ENCODE measurements at regions not wholly inside any gene's neighbourhood (a gene's known extent, or its start where the extent isn't known, plus 50 kb on each side); places are given as distances from the start of the nearest gene placed in this dataset.

DNA sequence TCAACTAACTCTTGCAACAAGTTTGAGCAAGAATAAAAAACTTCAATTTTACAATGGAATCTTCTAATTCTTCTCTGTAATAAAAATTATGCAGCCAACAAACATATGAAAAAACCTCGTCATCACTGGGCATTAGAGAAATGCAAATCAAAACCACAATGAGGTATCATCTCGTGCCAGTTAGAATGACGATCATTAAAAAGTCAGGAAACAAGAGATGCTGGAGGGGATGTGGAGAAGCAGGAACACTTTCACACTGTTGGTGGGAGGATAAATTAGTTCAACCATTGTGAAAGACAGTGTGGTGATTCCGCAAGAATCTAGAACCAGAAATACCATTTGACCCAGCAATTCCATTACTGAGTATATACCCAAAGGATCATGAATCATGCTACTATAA lies 327.5 kb upstream of the LYPLAL1 start:
- no peaks in the 10 kb centered on the region for H3K36me3 ChIP-seq
- TF ChIP-seq, protein P1, sequence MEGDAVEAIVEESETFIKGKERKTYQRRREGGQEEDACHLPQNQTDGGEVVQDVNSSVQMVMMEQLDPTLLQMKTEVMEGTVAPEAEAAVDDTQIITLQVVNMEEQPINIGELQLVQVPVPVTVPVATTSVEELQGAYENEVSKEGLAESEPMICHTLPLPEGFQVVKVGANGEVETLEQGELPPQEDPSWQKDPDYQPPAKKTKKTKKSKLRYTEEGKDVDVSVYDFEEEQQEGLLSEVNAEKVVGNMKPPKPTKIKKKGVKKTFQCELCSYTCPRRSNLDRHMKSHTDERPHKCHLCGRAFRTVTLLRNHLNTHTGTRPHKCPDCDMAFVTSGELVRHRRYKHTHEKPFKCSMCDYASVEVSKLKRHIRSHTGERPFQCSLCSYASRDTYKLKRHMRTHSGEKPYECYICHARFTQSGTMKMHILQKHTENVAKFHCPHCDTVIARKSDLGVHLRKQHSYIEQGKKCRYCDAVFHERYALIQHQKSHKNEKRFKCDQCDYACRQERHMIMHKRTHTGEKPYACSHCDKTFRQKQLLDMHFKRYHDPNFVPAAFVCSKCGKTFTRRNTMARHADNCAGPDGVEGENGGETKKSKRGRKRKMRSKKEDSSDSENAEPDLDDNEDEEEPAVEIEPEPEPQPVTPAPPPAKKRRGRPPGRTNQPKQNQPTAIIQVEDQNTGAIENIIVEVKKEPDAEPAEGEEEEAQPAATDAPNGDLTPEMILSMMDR (IDR thresholded peaks at IDR 0.05): no peak
- H3K4me3 ChIP-seq: no peak overlapping the region
- H3K27me3 ChIP-seq: no peaks in the 10 kb centered on the region
- no peak overlapping the region for H3K27ac ChIP-seq
- no peaks in the 10 kb centered on the region for H3K9me3 ChIP-seq
- H3K4me1 ChIP-seq: no peaks in the 10 kb centered on the region
- no peak for DNase-seq (ENCODE audit: low spot score)

DNA sequence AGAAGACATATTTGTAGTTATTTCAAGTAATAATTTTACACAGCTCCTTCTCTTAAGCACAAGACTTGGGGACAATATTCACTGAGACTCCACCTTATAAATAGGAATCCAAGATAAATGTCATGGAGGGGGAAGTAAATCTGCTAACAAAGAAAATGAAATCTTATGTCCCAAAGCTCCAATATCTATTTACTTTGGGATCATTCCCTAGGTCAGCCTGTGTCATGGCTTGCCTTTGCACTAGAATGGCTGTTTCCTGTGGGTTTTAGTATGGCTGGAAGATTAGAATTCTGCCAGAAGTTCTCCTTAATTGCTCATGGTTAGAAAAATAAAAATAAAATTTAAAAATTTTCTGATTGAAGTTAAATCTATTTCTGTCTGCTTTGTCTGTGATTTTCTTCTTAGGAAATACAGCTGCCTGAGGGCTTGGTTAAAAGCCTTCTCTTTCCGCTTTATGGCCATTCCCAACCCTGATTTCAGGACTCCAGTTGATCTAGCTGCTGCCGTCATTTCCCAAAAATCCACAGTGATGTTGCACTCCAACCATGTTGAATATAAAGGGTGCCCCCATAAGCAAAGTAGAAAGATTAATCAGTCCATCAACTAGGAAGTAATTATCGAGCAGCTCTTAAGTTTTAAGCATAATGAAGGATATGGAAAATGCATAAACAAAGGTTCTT lies 326.4 kb upstream of the LYPLAL1 start:
- TF ChIP-seq, protein P1 (IDR thresholded peaks at IDR 0.05): no peak
- H3K4me1 ChIP-seq: no peaks in the 10 kb centered on the region
- H3K27me3 ChIP-seq: no peaks in the 10 kb centered on the region
- H3K36me3 ChIP-seq: no peaks in the 10 kb centered on the region
- H3K9me3 ChIP-seq: no peaks in the 10 kb centered on the region
- H3K4me3 ChIP-seq: no peak overlapping the region
- no peak for DNase-seq (ENCODE audit: low spot score)
- no peak overlapping the region for H3K27ac ChIP-seq

DNA sequence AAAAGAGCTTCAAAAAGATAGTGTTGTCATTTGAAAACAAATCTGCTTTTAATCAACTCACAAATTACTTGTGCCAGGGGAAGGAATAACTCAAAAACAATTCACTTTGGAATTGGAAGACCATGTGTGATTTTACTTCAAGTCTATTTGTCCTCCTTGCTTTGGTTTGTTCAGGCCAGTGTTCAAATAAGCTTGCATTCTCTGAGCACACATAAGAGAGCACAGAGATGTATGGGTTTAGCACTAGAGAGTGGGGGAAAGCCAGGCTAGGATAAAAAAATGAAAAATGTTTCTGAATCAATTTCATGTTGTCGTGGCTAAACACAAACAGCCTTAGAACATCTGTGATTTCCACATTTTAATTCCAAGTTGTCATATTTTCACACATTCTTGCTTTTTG lies 325.7 kb upstream of the LYPLAL1 start:
- no peak for DNase-seq (ENCODE audit: low spot score)
- TF ChIP-seq, protein P1 (IDR thresholded peaks at IDR 0.05): no peak
- no peak overlapping the region for H3K4me3 ChIP-seq
- no peaks in the 10 kb centered on the region for H3K4me1 ChIP-seq
- H3K27ac ChIP-seq: no peak overlapping the region
- no peaks in the 10 kb centered on the region for H3K27me3 ChIP-seq
- no peaks in the 10 kb centered on the region for H3K36me3 ChIP-seq
- no peaks in the 10 kb centered on the region for H3K9me3 ChIP-seq

DNA sequence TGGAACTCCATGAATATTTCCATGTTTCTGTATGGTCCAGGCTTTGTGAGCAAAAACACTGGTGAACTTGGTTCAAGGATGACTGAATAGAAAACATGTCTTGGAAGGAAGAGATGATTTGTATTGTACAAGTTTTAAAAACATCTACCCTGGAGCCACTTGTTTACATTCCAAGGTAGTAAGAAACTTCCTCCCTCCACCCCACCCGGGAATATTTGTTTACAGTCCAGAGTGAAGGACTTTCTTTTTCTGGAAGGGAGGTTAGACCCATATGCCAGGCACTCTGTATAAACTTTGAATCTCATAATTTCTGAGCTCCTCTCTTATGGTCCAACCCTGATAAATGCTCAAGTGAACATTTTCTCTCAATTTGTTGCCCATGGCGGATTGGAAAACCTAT lies 323.3 kb upstream of the LYPLAL1 start:
- Histone ChIP-seq H3K27me3 (no peaks in the 10 kb centered on the region), H3K9me3 (no peaks in the 10 kb centered on the region), H3K4me1 (no peaks in the 10 kb centered on the region), H3K36me3 (no peaks in the 10 kb centered on the region), H3K4me3 (no peak overlapping the region), H3K27ac (no peak overlapping the region)
- DNase-seq (ENCODE audit: low spot score): no peak
- TF ChIP-seq, protein P1 (IDR thresholded peaks at IDR 0.05): no peak

DNA sequence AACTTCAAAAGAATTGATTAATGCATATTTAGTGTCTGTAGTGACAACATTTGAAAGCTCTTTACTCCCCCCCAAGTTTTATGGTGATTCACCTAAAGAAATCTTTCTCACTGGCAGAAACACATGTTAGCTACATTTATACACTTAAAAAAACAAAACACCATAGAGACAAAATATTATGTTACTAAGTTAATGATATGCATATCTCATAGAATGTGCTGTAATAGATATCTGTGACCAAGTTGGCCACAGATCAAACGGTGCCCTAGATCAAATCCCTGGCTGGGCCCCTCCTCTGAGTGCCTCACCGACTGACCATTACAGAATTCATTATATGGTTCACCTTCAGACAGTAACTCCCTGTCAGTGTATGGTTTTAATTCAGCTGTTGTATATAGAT lies 322.1 kb upstream of the LYPLAL1 start:
- DNase-seq (ENCODE audit: low spot score): no peak
- Histone ChIP-seq H3K27ac (no peak overlapping the region), H3K36me3 (no peaks in the 10 kb centered on the region), H3K27me3 (no peaks in the 10 kb centered on the region), H3K9me3 (no peaks in the 10 kb centered on the region), H3K4me3 (no peak overlapping the region), H3K4me1 (no peaks in the 10 kb centered on the region)
- TF ChIP-seq, protein P1 (IDR thresholded peaks at IDR 0.05): no peak

DNA sequence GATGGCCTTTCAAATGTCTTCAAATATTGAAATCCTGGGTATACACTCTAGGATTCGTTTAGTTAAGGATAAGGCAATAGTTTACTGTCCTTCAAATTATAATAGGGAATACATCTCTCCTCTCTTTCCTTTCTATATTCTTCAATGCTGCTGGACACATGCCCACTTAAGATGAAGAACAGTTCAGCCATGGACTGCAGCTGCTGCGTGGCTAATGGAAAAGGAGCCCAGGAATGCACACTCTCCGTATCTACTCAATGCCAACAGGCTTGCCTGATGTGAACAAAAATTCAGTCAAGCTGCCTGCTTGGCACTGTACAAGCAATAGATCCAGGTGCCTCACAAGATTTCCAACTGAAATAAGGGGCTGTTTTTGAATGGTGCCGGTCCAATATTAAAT lies 321.2 kb upstream of the LYPLAL1 start:
- DNase-seq (ENCODE audit: low spot score): no peak
- H3K4me1 ChIP-seq: no peaks in the 10 kb centered on the region
- H3K27ac ChIP-seq: no peak overlapping the region
- no peaks in the 10 kb centered on the region for H3K27me3 ChIP-seq
- TF ChIP-seq, protein P1 (IDR thresholded peaks at IDR 0.05): no peak
- H3K9me3 ChIP-seq: no peaks in the 10 kb centered on the region
- H3K4me3 ChIP-seq: no peak overlapping the region
- H3K36me3 ChIP-seq: no peaks in the 10 kb centered on the region
